Stomach (tissue), 4 donors: ENCODE measurements at regions not wholly inside any gene's neighbourhood (a gene's known extent, or its start where the extent isn't known, plus 50 kb on each side); places are given as distances from the start of the nearest gene placed in this dataset.

ENCODE experiments used
- POLR2A ChIP-seq, 4 donors: fragments of 450-650 bp; IDR thresholded peaks; one replicate each; pipeline ENCODE4 v1.6.1; 2016; ENCODE audit warnings: antibody characterized with exemption in 4 of 4, control low read depth in 2 of 4, mild to moderate bottlenecking in 1 of 4, moderate library complexity in 1 of 4
- POLR2AphosphoS5 ChIP-seq, 3 donors: sonication (generic); formaldehyde crosslinking; IDR thresholded peaks; one replicate each; pipeline ENCODE4 v1.6.1; 2016; ENCODE audit warnings: antibody characterized with exemption in 3 of 3
- TF ChIP-seq, protein P1 (sequence below), 7 experiments: fragments of 450-650 bp in 4 of 7; fragments of 200-600 bp in 3 of 7; sonication (generic) in 3 of 7; IDR thresholded peaks; one replicate each; pipeline ENCODE4 v1.5.1; 2016 to 2019; ENCODE audit warnings: antibody characterized with exemption in 7 of 7, control low read depth in 2 of 7, mild to moderate bottlenecking in 1 of 7

DNA sequence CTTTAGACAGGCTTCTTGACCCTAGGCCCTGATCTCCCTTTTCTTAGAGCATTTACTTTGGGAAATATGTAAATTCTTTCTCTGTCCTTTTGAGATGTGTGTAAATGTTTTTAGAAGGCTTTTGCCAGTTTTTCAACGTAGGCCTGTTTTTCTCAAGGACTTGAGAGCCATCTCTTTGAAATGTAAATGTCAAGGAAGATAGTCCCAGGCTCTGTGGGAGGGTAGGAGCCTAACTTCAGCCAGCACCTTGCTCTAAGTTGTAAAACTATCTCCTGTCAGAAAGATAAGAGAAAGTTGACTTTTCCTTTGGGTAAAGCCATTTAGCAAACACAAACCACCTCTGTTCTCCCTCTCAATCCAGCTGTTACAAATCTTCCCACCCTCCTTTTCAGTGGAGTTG, 219.8 kb downstream of the RPS29 start:
- TF ChIP-seq POLR2AphosphoS5 (IDR thresholded peaks at IDR 0.05), result no peak
- TF ChIP-seq POLR2A (IDR thresholded peaks at IDR 0.05), result no peak
- TF ChIP-seq, protein P1, sequence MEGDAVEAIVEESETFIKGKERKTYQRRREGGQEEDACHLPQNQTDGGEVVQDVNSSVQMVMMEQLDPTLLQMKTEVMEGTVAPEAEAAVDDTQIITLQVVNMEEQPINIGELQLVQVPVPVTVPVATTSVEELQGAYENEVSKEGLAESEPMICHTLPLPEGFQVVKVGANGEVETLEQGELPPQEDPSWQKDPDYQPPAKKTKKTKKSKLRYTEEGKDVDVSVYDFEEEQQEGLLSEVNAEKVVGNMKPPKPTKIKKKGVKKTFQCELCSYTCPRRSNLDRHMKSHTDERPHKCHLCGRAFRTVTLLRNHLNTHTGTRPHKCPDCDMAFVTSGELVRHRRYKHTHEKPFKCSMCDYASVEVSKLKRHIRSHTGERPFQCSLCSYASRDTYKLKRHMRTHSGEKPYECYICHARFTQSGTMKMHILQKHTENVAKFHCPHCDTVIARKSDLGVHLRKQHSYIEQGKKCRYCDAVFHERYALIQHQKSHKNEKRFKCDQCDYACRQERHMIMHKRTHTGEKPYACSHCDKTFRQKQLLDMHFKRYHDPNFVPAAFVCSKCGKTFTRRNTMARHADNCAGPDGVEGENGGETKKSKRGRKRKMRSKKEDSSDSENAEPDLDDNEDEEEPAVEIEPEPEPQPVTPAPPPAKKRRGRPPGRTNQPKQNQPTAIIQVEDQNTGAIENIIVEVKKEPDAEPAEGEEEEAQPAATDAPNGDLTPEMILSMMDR (IDR thresholded peaks at IDR 0.05), result no peak
